ENCODE measurements at regions not wholly inside any gene's neighbourhood (a gene's known extent, or its start where the extent isn't known, plus 50 kb on each side); places are given as distances from the start of the nearest gene placed in this dataset.

- Histone ChIP-seq H2AK5ac (ENCODE audit: low read depth, low read length) (no peak overlapping the region), H4K8ac (ENCODE audit: low read depth, low read length) (no peak overlapping the region), H4K91ac (ENCODE audit: low read depth, low read length, poor library complexity) (no peak overlapping the region), H3K4me3 (ENCODE audit: low read length in 2 of 2) (no peak overlapping the region), H3K18ac (ENCODE audit: low read length) (no peak overlapping the region), H3K23ac (ENCODE audit: low read depth, low read length, poor library complexity) (no peak overlapping the region), H2BK12ac (ENCODE audit: low read length) (no peak overlapping the region), H3K9ac (ENCODE audit: low read depth, low read length, poor library complexity) (no peak overlapping the region), H3K4me2 (ENCODE audit: insufficient read depth, low read length, poor library complexity, severe bottlenecking) (no peak overlapping the region), H2AFZ (ENCODE audit: low read length) (no peak overlapping the region), H3K9me3 (replicated peaks in 1 of 2; ENCODE audit: control insufficient read depth in 2 of 2, insufficient read depth in 1 of 2, low read depth in 1 of 2, low read length in 2 of 2) (peaks cover 0 to 5% of the 10 kb centered on the region in 2 donors), H3K36me3 (replicated peaks in 1 of 2; ENCODE audit: control insufficient read depth in 2 of 2, insufficient read depth in 2 of 2, low read length in 2 of 2) (no peaks in the 10 kb centered on the region), H3K4ac (ENCODE audit: low read length) (no peak overlapping the region), H2BK15ac (ENCODE audit: low read length) (no peak overlapping the region), H2BK5ac (ENCODE audit: low read length) (peak overlapping the region; percentile 10), H3K27me3 (ENCODE audit: control insufficient read depth in 3 of 3, insufficient read depth in 3 of 3, low read depth in 1 of 3, low read length in 3 of 3) (no peaks in the 10 kb centered on the region), H3K27ac (replicated peaks; ENCODE audit: low read length) (no peak overlapping the region), H3K4me1 (ENCODE audit: control insufficient read depth in 2 of 2, insufficient read depth in 1 of 2, low read depth in 1 of 2, low read length in 2 of 2) (peaks cover 4% of the 10 kb centered on the region in 2 donors), H3K79me1 (ENCODE audit: low read depth, low read length) (no peaks in the 10 kb centered on the region), H2BK120ac (ENCODE audit: low read depth, low read length) (no peak overlapping the region), H3K14ac (ENCODE audit: low read length) (no peak overlapping the region)
- DNase-seq (ENCODE audit: low spot score), result no peak
- WGBS, 2 donors (ENCODE audit: extremely low coverage in 2 of 2, insufficient read length in 2 of 2, insufficient replicate concordance in 1 of 2), result no CpG with 5 or more reads among the region's 5 CpGs
Measured at GRCh38 chr1:14367451-14367850, 231.0 kb upstream of the KAZN start.

- H3K4me2 ChIP-seq (ENCODE audit: insufficient read depth, low read length, poor library complexity, severe bottlenecking), result no peak overlapping the region
- no peak overlapping the region for H3K9ac ChIP-seq (ENCODE audit: low read depth, low read length, poor library complexity)
- peaks cover 4% of the 10 kb centered on the region in 2 donors for H3K4me1 ChIP-seq (ENCODE audit: control insufficient read depth in 2 of 2, insufficient read depth in 1 of 2, low read depth in 1 of 2, low read length in 2 of 2)
- no peak overlapping the region for H2BK12ac ChIP-seq (ENCODE audit: low read length)
- H3K18ac ChIP-seq (ENCODE audit: low read length), result peak overlapping the region; percentile 67
- H2BK5ac ChIP-seq (ENCODE audit: low read length), result no peak overlapping the region
- no peak overlapping the region for H3K14ac ChIP-seq (ENCODE audit: low read length)
- DNase-seq (ENCODE audit: low spot score), result no peak
- H3K36me3 ChIP-seq (replicated peaks in 1 of 2; ENCODE audit: control insufficient read depth in 2 of 2, insufficient read depth in 2 of 2, low read length in 2 of 2), result no peaks in the 10 kb centered on the region
- no peaks in the 10 kb centered on the region for H3K79me1 ChIP-seq (ENCODE audit: low read depth, low read length)
- H4K8ac ChIP-seq (ENCODE audit: low read depth, low read length), result no peak overlapping the region
- no peak overlapping the region for H3K4ac ChIP-seq (ENCODE audit: low read length)
- H3K27me3 ChIP-seq (ENCODE audit: control insufficient read depth in 3 of 3, insufficient read depth in 3 of 3, low read depth in 1 of 3, low read length in 3 of 3), result no peaks in the 10 kb centered on the region
- no peak overlapping the region for H2BK120ac ChIP-seq (ENCODE audit: low read depth, low read length)
- no peak overlapping the region for H2AK5ac ChIP-seq (ENCODE audit: low read depth, low read length)
- peaks cover 0 to 4% of the 10 kb centered on the region in 2 donors for H3K9me3 ChIP-seq (replicated peaks in 1 of 2; ENCODE audit: control insufficient read depth in 2 of 2, insufficient read depth in 1 of 2, low read depth in 1 of 2, low read length in 2 of 2)
- H4K91ac ChIP-seq (ENCODE audit: low read depth, low read length, poor library complexity), result no peak overlapping the region
- H2AFZ ChIP-seq (ENCODE audit: low read length), result no peak overlapping the region
- H3K27ac ChIP-seq (replicated peaks; ENCODE audit: low read length), result no peak overlapping the region
- WGBS, 2 donors (ENCODE audit: extremely low coverage in 2 of 2, insufficient read length in 2 of 2, insufficient replicate concordance in 1 of 2), result no CpG with 5 or more reads among the region's 5 CpGs
- no peak overlapping the region for H3K4me3 ChIP-seq (ENCODE audit: low read length in 2 of 2)
- no peak overlapping the region for H3K23ac ChIP-seq (ENCODE audit: low read depth, low read length, poor library complexity)
- no peak overlapping the region for H2BK15ac ChIP-seq (ENCODE audit: low read length)
Measured at GRCh38 chr1:14369526-14370213, 228.8 kb upstream of the KAZN start.

- Histone ChIP-seq H3K9ac (ENCODE audit: low read depth, low read length, poor library complexity) (no peak overlapping the region), H3K27me3 (ENCODE audit: control insufficient read depth in 3 of 3, insufficient read depth in 3 of 3, low read depth in 1 of 3, low read length in 3 of 3) (no peaks in the 10 kb centered on the region), H2AK5ac (ENCODE audit: low read depth, low read length) (no peak overlapping the region), H3K9me3 (replicated peaks in 1 of 2; ENCODE audit: control insufficient read depth in 2 of 2, insufficient read depth in 1 of 2, low read depth in 1 of 2, low read length in 2 of 2) (peaks cover 0 to 4% of the 10 kb centered on the region in 2 donors), H2AFZ (ENCODE audit: low read length) (no peak overlapping the region), H4K91ac (ENCODE audit: low read depth, low read length, poor library complexity) (no peak overlapping the region), H3K4ac (ENCODE audit: low read length) (no peak overlapping the region), H3K4me2 (ENCODE audit: insufficient read depth, low read length, poor library complexity, severe bottlenecking) (no peak overlapping the region), H3K36me3 (replicated peaks in 1 of 2; ENCODE audit: control insufficient read depth in 2 of 2, insufficient read depth in 2 of 2, low read length in 2 of 2) (no peaks in the 10 kb centered on the region), H3K14ac (ENCODE audit: low read length) (no peak overlapping the region), H3K4me1 (ENCODE audit: control insufficient read depth in 2 of 2, insufficient read depth in 1 of 2, low read depth in 1 of 2, low read length in 2 of 2) (peaks cover 0 to 4% of the 10 kb centered on the region in 2 donors), H3K27ac (replicated peaks; ENCODE audit: low read length) (no peak overlapping the region), H3K4me3 (ENCODE audit: low read length in 2 of 2) (no peak overlapping the region), H2BK15ac (ENCODE audit: low read length) (no peak overlapping the region), H3K18ac (ENCODE audit: low read length) (no peak overlapping the region), H4K8ac (ENCODE audit: low read depth, low read length) (no peak overlapping the region), H3K23ac (ENCODE audit: low read depth, low read length, poor library complexity) (no peak overlapping the region), H2BK120ac (ENCODE audit: low read depth, low read length) (no peak overlapping the region), H3K79me1 (ENCODE audit: low read depth, low read length) (no peaks in the 10 kb centered on the region), H2BK5ac (ENCODE audit: low read length) (no peak overlapping the region), H2BK12ac (ENCODE audit: low read length) (no peak overlapping the region)
- no CpG with 5 or more reads among the region's 6 CpGs for WGBS, 2 donors (ENCODE audit: extremely low coverage in 2 of 2, insufficient read length in 2 of 2, insufficient replicate concordance in 1 of 2)
- no peak for DNase-seq (ENCODE audit: low spot score)
Measured at GRCh38 chr1:14371771-14372497, 226.6 kb upstream of the KAZN start.

GRCh38 chr1:14372526-14372925, 226.0 kb upstream of the KAZN start:
- H2BK12ac ChIP-seq (ENCODE audit: low read length), result no peak overlapping the region
- H3K9me3 ChIP-seq (replicated peaks in 1 of 2; ENCODE audit: control insufficient read depth in 2 of 2, insufficient read depth in 1 of 2, low read depth in 1 of 2, low read length in 2 of 2), result peaks cover 0 to 4% of the 10 kb centered on the region in 2 donors
- no peak overlapping the region for H3K27ac ChIP-seq (replicated peaks; ENCODE audit: low read length)
- WGBS, 2 donors (ENCODE audit: extremely low coverage in 2 of 2, insufficient read length in 2 of 2, insufficient replicate concordance in 1 of 2), result no CpG with 5 or more reads among the region's 5 CpGs
- H2BK120ac ChIP-seq (ENCODE audit: low read depth, low read length), result no peak overlapping the region
- H4K91ac ChIP-seq (ENCODE audit: low read depth, low read length, poor library complexity), result no peak overlapping the region
- H3K4me3 ChIP-seq (ENCODE audit: low read length in 2 of 2), result no peak overlapping the region
- no peaks in the 10 kb centered on the region for H3K27me3 ChIP-seq (ENCODE audit: control insufficient read depth in 3 of 3, insufficient read depth in 3 of 3, low read depth in 1 of 3, low read length in 3 of 3)
- H3K14ac ChIP-seq (ENCODE audit: low read length), result no peak overlapping the region
- H2BK5ac ChIP-seq (ENCODE audit: low read length), result no peak overlapping the region
- H2BK15ac ChIP-seq (ENCODE audit: low read length), result no peak overlapping the region
- H3K18ac ChIP-seq (ENCODE audit: low read length), result no peak overlapping the region
- H3K79me1 ChIP-seq (ENCODE audit: low read depth, low read length), result no peaks in the 10 kb centered on the region
- no peaks in the 10 kb centered on the region for H3K36me3 ChIP-seq (replicated peaks in 1 of 2; ENCODE audit: control insufficient read depth in 2 of 2, insufficient read depth in 2 of 2, low read length in 2 of 2)
- no peak overlapping the region for H4K8ac ChIP-seq (ENCODE audit: low read depth, low read length)
- no peak overlapping the region for H3K9ac ChIP-seq (ENCODE audit: low read depth, low read length, poor library complexity)
- no peak overlapping the region for H3K4ac ChIP-seq (ENCODE audit: low read length)
- H3K4me1 ChIP-seq (ENCODE audit: control insufficient read depth in 2 of 2, insufficient read depth in 1 of 2, low read depth in 1 of 2, low read length in 2 of 2), result peaks cover 0 to 4% of the 10 kb centered on the region in 2 donors
- no peak overlapping the region for H3K23ac ChIP-seq (ENCODE audit: low read depth, low read length, poor library complexity)
- H2AFZ ChIP-seq (ENCODE audit: low read length), result no peak overlapping the region
- no peak overlapping the region for H2AK5ac ChIP-seq (ENCODE audit: low read depth, low read length)
- no peak overlapping the region for H3K4me2 ChIP-seq (ENCODE audit: insufficient read depth, low read length, poor library complexity, severe bottlenecking)
- no peak for DNase-seq (ENCODE audit: low spot score)
